GM19035 (cell line): ENCODE measurements at regions not wholly inside any gene's neighbourhood (a gene's known extent, or its start where the extent isn't known, plus 50 kb on each side); places are given as distances from the start of the nearest gene placed in this dataset.
"Not testable (repeated sequence)": the region's sequence is repeated elsewhere in the genome, so short reads cannot be mapped to it uniquely, and the experiment has no call there.

ENCODE experiments used
- ATAC-seq: cut with Tn5 transposase; IDR thresholded peaks from one replicate; pipeline ENCODE4 v1.9.1; 2021; ENCODE audit not compliant: unreplicated experiment

DNA sequence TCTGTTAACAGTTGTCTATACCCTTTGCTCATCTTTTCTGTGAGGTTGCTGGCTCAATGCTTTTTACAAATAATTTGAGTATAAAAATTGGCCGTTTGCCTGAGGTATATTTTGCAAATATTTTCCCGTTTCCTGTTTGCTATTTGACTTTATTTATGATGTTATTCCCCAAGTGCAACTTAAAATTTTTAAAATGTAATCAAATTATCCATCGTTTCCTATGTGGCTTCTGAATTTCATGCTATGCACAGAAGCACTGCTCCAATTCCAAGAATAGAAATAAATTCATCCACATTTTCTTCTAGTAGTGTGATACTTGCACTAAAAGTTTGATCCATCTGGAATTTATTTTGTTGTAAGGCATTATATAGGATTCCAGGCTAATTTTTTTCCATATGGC lies 123.6 kb downstream of the ZNF608 start:
- no peak for ATAC-seq

DNA sequence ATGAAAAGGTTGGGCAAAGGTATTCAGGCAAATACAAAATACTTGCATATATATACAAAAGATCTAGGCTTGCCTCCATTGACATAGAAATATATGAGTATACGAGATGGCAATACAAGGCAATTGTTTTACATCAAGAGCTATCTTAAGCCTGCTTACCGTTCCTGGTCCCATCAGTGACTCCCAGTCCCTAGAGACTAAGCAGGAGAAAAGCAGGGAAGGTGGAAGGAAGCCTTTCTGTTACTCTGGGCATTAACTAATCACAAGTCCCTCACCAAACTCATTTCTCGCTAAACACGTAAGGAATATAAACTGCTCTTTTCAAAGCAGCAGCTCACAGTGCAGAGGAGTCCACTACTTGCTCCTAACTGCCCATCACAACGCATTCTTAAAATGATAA lies 125.2 kb downstream of the ZNF608 start:
- no peak for ATAC-seq

DNA sequence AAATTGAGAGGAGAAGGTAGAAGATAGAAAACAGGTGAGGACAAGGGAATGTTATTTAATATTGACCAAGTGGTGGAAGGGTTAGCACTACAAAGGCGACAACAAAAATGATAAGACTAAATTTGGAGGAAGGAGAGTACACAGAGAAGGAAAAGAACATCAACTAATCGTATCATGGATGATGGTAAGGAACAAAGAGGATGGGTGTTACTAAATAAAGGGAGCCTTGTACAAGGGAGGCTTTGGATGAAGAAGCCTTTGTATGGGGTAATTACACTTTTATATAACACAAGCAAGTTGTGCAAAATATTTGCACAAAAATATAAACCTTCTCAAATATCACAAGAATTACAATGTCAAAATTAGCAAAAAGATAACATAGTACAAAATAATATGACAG lies 125.7 kb downstream of the ZNF608 start:
- no peak for ATAC-seq

DNA sequence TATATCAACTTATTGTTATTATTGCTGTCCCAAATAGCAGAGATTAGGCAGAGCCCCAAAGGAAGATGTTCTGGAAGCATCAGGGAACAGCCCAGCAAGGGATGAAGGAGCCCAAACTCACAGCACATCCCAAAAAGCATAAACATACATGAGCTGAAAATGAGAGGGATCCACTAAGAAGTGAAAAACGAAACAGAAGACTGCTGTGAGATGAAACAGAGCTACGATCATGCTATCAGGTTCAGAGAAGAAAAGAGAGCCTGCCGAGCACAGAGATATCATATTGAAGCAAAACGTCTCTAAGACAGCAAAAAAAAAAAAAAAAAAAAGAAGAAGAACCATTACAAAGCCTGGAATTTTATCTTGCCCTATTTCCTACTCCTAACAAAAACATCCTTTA lies 127.3 kb downstream of the ZNF608 start:
- no peak for ATAC-seq

DNA sequence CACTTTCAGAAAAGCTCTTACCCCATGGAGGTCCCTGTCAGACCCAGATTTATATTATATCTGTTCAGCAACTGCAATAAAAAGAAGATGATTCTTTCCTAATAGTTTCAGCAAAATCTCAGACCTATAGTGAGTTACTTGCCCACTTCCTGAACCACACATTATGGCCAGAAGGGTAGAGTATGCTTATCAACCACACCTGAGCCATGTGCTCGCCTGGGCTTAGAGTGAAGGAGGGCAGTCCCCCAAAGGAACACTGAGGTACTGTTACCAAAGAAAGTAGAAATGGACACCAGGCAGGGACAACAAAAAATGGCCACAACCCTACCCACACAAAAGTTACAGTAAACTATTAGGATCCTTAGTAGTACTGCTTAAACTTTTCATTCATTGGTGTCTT lies 128.7 kb downstream of the ZNF608 start:
- no peak for ATAC-seq

DNA sequence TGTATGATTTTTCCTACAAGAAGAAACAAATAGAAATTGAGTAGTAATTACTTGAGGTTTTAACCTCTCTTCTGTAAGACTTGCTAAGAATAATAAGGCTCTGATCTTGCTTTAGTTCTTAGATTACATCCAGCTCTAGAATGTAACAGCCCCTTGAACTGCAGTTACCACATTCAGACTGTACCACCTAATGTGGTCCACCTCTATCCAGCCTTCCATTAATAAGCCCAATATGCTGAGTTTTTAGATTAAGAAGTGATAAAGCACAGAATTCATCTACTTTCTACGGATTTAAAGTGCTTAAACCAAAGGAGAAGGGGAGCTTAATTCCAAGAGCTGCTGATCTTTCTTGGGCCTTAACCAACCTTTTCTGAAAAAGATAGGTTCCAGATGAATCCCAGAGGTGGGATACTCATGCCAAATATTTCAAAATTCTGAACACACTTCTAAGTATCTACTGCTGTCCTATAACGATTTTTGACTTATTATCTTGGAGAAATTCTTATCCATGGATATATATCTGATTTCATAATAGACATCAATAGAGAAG lies 131.5 kb downstream of the ZNF608 start:
- ATAC-seq = no peak

DNA sequence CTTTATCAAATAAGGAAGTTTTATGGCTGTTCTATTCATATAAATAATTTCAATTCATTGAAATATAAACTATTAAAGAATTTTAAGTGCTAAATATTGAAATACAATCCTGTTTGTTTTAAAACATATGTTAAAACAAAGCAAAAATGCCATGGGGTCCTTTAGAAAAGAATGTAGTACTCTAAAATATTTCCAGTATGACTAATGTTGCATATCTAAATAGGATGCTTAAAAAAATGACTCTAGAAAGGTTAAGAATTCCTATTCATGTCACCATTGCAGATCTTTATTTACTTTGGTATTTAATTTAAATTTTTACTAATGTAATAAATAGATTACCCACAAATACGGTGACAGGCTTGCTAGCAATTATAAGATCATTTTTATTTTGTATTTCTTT lies 132.3 kb downstream of the ZNF608 start:
- ATAC-seq = no peak

DNA sequence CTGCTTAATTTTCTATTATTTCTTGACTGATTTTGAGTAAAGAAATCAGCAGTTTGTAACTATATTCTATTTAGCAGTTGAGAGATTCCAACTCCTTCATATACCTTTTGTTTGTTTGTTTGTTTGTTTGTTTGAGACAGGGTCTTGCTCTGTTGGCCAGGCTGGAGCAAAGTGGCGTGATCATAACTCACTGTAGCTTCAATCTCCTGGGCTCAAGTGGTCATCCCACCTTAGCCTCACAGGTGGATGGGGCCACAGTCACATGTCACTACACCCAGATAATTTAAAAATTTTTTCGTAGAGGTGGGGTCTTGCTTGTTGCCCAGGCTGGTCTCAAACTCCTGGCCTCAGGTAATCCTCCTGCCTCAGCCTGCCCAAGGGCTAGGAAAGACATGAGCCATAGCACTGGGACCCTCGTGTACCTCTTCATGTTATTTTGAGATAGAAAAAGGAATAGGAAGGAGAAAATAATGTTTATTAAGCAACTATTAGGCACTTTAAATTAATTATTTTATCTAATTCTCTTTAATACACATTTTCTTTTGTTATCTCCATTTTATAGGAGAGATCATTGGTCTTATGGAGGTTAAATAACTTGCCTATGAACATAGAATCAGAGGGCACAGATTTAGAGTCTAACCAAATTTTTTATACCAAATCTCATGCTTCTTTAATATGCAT lies 133.0 kb downstream of the ZNF608 start:
- ATAC-seq = no peak

DNA sequence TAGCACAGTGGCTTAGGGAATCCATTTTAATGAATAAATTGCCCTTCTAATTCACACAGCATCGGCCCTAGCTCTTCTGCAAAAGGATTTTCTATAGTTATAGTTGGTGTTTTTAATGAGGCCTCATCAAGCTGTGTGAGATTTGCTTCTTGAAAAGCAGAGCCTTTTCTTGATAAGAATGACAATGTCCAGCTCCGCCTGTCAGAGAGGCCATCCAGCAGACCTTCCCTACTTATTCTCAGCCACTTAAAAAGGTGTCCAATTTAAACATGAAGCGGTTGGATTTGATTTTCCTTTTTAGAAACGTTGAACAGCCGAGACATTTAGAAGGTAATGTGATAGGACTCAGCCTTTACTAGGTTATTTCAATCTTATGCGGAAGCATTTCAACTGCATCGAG lies 134.4 kb downstream of the ZNF608 start:
- no peak for ATAC-seq

DNA sequence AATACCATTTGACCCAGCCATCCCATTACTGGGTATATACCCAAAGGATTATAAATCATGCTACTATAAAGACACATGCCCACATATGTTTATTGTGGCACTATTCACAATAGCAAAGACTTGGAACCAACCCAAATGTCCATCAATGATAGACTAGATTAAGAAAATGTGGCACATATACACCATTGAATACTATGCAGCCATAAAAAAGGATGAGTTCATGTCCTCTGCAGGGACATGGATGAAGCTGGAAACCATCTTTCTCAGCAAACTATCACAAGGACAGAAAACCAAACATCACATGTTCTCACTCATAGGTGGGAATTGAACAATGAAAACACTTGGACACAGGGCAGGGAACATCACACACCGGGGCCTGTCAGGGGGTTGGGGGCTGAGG lies 135.2 kb downstream of the ZNF608 start:
- not testable (repeated sequence) for ATAC-seq

DNA sequence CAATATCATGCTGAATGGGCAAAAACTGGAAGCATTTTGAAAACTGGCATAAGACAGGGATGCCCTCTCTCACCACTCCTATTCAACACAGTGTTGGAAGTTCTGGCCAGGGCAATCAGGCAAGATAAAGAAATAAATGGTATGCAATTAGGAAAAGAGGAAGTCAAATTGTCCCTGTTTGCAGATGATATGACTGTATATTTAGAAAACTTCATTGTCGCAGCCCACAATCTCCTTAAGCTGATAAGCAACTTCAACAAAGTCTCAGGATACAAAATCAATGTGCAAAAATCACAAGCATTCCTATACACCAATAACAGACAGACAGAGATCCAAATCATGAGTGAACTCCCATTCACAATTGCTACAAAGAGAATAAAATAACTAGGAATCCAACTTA lies 136.8 kb downstream of the ZNF608 start:
- not testable (repeated sequence) for ATAC-seq

DNA sequence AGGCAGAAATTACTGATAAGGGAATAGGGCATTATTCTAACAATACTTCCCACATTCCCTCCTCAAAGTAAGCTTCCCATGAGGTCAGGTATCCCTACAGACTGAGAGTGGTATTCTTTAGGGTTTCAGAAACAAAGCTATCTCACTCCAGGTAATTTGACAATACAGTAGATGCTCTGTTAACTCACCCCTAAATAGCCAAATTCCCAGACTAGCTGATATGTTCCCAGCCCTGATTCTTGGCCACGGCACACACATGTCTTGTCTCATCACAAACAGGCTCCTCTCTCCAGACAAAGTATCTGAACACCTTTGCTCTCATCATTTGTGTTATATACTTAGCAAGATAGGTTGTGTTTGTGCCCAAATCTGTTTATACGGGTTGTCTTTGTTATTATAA lies 139.9 kb downstream of the ZNF608 start:
- ATAC-seq = no peak

DNA sequence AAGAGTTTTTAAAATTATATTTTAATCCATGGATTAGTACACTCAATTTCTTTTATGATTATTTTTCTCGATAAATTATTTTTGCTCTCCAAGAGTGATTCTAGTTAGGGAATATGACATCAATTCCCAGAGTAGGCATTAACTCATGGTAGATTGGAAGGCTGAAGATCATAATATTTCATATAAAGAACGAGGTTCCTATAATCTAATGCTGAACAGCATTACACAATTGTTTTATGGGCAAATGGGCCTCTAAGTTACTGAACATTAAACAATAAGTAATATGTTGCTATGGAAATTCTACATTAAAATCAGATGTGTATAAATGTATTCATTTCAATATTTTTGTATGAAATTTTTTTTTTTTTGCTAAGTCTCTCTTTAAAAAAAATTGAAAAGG lies 140.3 kb downstream of the ZNF608 start:
- ATAC-seq = no peak

DNA sequence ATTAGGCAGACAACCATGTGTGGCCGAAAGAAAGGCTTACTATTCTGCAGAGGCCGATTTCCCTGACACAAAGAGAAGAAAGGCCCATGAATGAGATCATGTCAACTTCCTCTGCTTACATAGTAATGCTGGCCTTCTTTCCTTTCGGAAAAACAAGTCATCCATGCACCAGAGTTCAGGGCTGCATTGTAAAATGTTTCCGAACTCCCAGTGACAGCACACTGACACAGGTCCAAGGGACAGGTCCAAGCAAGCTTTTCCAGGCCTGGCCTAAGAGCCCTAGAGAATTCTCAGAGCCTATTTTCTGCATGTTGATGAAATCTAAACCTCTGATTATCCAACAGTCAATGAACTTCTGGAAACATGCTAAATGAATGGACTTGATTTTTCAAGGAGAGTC lies 140.9 kb downstream of the ZNF608 start:
- ATAC-seq = no peak

DNA sequence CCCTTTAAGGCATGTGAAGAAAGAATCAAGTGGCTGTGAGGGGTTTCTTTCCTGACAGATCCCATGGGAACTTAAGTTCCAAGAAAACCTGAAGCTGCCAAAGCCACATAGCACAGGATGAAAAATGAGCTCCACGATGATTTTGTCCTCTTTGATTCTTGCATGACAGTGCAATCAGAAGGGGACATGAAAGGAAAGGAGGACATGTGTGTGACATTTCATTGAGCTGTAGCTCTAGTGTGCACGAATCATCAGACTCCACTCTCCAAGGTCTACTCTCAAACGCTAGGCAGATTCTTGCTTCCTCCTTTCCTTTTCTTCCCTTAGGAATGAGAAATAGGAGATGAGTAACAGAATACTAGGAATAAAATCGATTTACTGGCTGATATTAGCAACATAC lies 142.0 kb downstream of the ZNF608 start:
- no peak for ATAC-seq

DNA sequence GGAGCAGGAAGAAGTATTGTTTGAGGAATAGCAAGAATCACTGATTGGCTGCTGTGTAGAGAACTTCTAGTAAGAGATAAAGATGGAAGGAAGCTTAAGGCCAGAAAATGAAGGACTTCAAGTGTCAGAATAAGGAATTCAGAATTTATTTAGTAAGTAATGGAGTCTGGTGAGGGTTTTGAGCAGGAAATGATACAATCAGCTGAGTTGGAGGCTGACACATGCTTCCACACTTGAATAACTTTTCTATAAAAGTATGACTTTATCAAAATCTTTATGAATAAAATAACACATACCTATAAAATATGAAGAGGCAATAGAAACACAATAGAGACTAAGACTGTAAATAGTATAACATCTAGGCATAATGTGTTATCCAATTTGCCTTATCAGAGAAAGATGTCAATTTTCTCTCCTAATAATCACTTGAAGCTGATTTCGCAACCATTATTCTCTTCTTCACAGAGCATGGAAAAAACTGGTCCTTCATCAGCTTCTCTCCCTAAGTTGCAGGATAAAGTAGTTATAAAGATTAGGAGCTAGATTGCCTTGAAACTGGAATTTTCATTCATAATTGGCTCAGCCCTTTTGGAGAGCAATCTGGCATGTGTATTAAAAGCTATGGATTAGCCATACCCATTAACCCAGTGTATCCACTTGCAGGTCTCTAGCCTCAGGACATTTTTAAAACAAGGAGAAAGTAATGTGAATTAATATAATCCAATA lies 143.4 kb downstream of the ZNF608 start:
- no peak for ATAC-seq

DNA sequence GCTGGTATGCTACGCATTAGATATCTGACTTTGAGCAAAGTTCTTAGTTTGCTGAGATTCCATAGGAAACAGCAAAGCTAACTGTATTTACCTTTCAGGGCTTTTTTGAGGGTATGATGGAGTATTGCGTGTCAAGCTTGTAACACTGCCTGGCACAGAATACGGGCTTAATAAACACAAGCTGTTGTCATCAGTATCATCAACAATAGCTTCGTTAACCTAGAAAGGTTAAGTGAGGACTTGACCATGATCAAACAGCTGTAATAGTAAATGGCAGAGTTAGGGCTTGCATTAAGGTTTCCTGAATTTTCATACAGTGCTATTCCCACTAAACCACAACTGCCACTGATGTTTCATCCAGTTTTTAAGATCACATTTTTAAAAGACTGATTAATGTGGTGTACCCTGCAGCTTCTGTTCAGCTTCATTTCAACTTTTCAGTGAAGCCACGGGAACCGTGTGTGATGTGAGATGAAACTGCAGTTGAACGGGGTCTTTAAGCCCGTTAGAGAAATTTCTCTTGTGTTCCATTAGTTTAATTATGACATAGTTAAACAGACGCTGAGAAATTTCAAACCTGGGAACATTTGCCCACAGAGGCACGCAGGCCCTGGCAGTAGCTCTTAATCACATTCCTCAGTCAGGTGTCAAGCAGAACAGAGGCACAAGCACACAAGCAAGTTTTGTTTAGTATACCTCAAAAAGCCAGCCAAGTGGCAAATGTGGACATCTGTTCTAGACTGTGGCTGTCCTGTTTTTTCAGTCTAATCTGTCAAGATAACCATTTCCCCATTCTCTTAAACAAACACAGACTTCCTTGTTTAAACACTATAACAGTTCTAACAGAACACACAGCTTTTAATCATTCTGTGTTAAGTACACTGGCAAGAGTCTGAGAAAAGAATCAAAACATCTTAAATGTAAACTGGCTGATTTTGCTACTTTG lies 147.1 kb downstream of the ZNF608 start:
- peak; percentile 53 for ATAC-seq

DNA sequence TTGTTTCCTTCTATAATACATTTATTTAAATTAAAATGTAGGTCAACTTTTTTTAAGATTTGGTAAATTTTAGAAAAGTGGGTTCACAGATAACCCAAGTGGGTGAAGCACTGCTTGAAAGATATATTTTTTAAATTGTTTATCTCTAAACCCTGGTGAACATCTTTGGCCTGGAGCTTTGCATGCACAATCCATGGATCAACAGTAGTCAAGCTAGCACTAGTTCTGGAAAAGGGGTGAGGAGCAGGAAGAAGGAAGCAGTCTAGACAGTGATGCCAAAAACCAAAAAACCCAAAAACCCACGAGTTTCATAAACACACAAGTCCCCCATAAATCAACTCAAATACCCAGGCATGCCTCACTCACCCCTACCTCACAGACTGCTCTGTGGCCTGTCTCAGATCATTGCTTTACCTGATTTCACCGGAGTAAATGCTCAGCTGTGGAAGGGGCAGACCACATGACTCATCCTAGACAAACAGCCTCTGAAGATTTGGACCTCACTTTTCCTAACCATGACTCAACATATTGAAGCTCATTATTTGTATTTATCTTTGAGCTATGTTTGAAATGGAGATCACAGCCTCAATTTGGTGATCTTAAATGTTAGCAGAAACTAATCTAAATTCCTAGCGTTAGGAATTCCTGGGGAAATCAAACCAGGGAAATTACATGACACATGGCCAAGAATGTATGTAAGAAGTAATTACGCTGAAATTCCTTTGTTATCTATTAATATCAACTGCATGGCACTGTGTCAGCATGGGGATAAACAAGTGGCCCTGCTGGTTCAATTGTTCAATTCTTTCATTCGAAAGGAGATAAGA lies 149.6 kb downstream of the ZNF608 start:
- ATAC-seq = no peak

DNA sequence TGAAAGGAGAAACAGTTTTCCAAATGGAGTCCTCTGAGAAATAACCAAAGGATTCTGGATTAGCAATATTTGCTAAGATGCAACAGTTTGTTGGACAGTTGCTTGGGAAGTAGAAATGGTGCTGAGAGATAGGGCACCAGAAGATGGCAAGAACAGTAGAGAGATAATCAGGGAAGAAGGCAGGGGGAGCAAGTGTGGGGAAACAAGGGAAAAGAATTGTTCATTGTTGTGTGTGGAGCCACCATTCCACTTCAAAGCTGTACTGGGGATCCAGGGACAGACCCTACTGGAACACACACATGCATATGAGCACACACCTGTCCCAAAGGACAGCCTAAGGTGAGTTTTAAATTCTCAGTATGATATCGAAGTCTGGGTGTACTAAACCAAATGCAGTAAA lies 152.5 kb downstream of the ZNF608 start:
- no peak for ATAC-seq

DNA sequence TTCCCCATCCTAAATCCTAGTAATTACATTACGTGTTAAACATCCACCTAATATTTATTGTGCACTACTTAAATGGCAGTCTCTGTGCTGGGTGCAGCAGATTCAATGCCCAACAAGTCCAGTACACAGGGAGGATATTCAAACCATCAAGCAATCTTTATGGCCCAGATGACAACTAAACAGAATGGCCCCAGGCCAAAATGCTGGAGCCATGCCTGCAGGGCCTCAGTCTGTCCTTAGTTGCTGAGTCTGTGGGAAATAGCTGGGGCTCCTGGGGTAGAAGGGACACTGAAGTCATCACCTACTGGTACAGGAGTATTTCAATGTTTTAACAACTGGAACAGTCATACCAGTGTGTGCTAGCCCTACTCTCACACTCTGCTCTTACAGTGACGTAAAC lies 153.5 kb downstream of the ZNF608 start:
- ATAC-seq = no peak

DNA sequence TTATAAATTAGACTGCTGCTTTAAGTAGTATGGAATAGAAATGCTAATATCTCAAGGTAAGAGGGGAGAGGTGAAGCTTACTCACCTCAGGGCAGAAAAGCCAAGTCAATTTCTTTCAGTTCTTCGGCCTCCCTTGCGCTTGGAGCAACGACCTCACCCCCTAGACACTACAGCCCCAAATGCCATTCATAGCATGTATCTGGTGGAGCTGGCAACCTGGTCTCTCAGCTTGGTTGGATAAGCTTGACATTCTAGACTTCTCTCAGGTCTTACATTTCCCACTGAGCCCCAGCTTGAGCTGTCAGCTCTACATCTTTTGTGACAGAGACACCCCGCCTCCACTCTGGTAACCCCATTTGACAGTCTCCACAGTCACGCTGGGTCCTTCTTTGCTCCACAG lies 154.9 kb downstream of the ZNF608 start:
- no peak for ATAC-seq
